Heart left ventricle (tissue), 16 donors: ENCODE measurements at regions not wholly inside any gene's neighbourhood (a gene's known extent, or its start where the extent isn't known, plus 50 kb on each side); places are given as distances from the start of the nearest gene placed in this dataset.
A peak's percentile ranks its signal among the peaks of the same experiment; 100 is the strongest.

Experiments used
- ATAC-seq, 4 donors: fragments of 200-7000 bp; cut with Tn5 transposase; one replicate each; pipeline ENCODE4 v1.9.1; 2020 to 2022; ENCODE audit warnings: moderate library complexity in 4 of 4, mild to moderate bottlenecking in 3 of 4, moderate number of reproducible peaks in 1 of 4
- DNase-seq, 5 donors: peaks; one replicate each; pipeline ENCODE4 v3.0.0-alpha.2; 2020
- H3K27ac ChIP-seq, 12 donors: fragments of 200-600 bp; sonication (generic) in 4 of 12; one replicate each; pipeline versions ENCODE4 v1.5.0 to v1.8.0; 2016 to 2022; ENCODE audit warnings: mild to moderate bottlenecking in 2 of 12
- H3K27me3 ChIP-seq, 9 donors: fragments of 200-600 bp; sonication (generic) in 2 of 9; one replicate each; pipeline versions ENCODE4 v1.5.1 to v1.8.0; 2016 to 2022; ENCODE audit warnings: mild to moderate bottlenecking in 3 of 9
- H3K36me3 ChIP-seq, 9 donors: fragments of 200-600 bp; sonication (generic) in 2 of 9; one replicate each; pipeline versions ENCODE4 v1.5.0 to v1.8.0; 2018 to 2022; ENCODE audit warnings: mild to moderate bottlenecking in 2 of 9
- H3K4me1 ChIP-seq, 12 donors: fragments of 200-600 bp; sonication (generic) in 4 of 12; one replicate each; pipeline versions ENCODE4 v1.5.0 to v1.8.0; 2016 to 2022; ENCODE audit warnings: mild to moderate bottlenecking in 3 of 12
- H3K4me3 ChIP-seq, 12 donors: fragments of 200-600 bp; sonication (generic) in 4 of 12; one replicate each; pipeline versions ENCODE4 v1.5.0 to v1.8.0; 2017 to 2022; ENCODE audit warnings: mild to moderate bottlenecking in 9 of 12, moderate library complexity in 4 of 12
- H3K9me3 ChIP-seq, 12 donors: fragments of 200-600 bp; sonication (generic) in 4 of 12; one replicate each; pipeline versions ENCODE4 v1.5.0 to v1.8.0; 2016 to 2022; ENCODE audit warnings: mild to moderate bottlenecking in 1 of 12
- POLR2A ChIP-seq, 2 donors: fragments of 450-650 bp; IDR thresholded peaks; one replicate each; pipeline ENCODE4 v1.6.1; 2017; ENCODE audit warnings: antibody characterized with exemption in 2 of 2, mild to moderate bottlenecking in 2 of 2, moderate library complexity in 2 of 2
- WGBS, 4 donors: extraction: QIAGEN DNeasy Blood & Tissue Kit in 2 of 4; methylation state at CpG; one replicate each; pipeline versions ENCODE4 v1.1.5 to v1.1.7; 2013 to 2018; 5-methylcytosine and 5-hydroxymethylcytosine counted together
- intact Hi-C, 10 donors: fragments of 100-400 bp; cut with DNase I; formaldehyde crosslinking; loops; one replicate each; pipeline versions ENCODE4 v1.11.1 to v1.14.2; 2022
- TF ChIP-seq, protein P1 (sequence below), 12 donors: fragments of 200-600 bp; sonication (generic) in 4 of 12; IDR thresholded peaks; one replicate each; pipeline versions ENCODE4 v1.5.0 to v1.8.0; 2018 to 2022; ENCODE audit warnings: antibody characterized with exemption in 12 of 12, mild to moderate bottlenecking in 5 of 12
- donor health status: ischemic (EF 13 %, LVEDD 7.1; RV severe dilation, severe dysfunction).
- donor health status: healthy with polysubstance abuse.
- donor health status: DM: no; HTN: yes; CAD: no.
- donor health status: DM: no; HTN: no; CAD: no.
- donor health status: ischemic (EF 25% LVEDD 6.9; RV normal size, moderate dysfunction).
- donor health status: ischemic (EF 25% LVEDD 5.7; RV mildly dilated, moderate dysfunction).
- donor health status: healthy.
- donor health status: DM: yes; HTN: yes; CAD: no.
- donor health status: ischemic (EF 35%, LVEDD 5.7; RV mildly dilated, moderate dysfunction).
- donor health status: nonischemic (EF 11% LVEDD 7.7; RV severe dilation, severe dysfunction).
- donor health status: DM: yes; HTN: yes; CAD: no.
- donor health status: PGD.
- donor health status: ischemic (EF 29% LVEDD 5.4; RV normal size, mild dysfunction).
- donor health status: nonischemic (EF 23%, LVEDD 6.1; RV moderate dilation, normal function).

DNA sequence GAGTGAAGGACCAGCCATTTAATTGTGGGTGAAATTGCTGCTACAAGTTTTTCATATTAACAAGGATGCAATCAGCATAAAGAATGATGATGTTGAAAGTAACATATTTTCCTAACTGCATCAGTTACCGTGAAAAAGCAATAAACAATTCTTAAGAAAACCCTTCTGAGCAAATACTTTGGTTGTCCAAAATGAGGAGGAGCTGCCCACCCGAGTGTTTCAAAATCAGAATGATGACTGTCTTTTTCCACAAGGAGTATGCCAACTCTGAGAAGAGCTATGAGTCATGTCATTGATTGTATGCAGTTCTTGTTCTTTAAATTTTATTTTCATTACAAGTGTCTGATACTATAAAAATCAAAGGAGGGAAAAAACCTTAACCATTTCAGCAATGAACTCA lies 470.5 kb downstream of the COL12A1 start:
- no peak for TF ChIP-seq POLR2A (IDR thresholded peaks at IDR 0.05)
- TF ChIP-seq, protein P1, sequence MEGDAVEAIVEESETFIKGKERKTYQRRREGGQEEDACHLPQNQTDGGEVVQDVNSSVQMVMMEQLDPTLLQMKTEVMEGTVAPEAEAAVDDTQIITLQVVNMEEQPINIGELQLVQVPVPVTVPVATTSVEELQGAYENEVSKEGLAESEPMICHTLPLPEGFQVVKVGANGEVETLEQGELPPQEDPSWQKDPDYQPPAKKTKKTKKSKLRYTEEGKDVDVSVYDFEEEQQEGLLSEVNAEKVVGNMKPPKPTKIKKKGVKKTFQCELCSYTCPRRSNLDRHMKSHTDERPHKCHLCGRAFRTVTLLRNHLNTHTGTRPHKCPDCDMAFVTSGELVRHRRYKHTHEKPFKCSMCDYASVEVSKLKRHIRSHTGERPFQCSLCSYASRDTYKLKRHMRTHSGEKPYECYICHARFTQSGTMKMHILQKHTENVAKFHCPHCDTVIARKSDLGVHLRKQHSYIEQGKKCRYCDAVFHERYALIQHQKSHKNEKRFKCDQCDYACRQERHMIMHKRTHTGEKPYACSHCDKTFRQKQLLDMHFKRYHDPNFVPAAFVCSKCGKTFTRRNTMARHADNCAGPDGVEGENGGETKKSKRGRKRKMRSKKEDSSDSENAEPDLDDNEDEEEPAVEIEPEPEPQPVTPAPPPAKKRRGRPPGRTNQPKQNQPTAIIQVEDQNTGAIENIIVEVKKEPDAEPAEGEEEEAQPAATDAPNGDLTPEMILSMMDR (IDR thresholded peaks at IDR 0.05) = no peak
- intact Hi-C loops = no loop called here
- peaks cover 0 to 6% (median 0%) of the 10 kb centered on the region in 12 donors for H3K4me1 ChIP-seq
- no peaks in the 10 kb centered on the region for H3K36me3 ChIP-seq
- no peak overlapping the region for H3K4me3 ChIP-seq
- DNase-seq = no peak
- WGBS, 4 donors = 55 to 64% (median 60%) methylated on average over 2 of the region's 2 CpGs
- peak in 1 of 4 donors; percentile 54 for ATAC-seq
- H3K9me3 ChIP-seq = peaks cover 0 to 16% (median 5%) of the 10 kb centered on the region in 12 donors
- H3K27me3 ChIP-seq = no peaks in the 10 kb centered on the region
- peak overlapping the region in 6 of 12 donors; percentile 8 to 69 (median 42) for H3K27ac ChIP-seq

DNA sequence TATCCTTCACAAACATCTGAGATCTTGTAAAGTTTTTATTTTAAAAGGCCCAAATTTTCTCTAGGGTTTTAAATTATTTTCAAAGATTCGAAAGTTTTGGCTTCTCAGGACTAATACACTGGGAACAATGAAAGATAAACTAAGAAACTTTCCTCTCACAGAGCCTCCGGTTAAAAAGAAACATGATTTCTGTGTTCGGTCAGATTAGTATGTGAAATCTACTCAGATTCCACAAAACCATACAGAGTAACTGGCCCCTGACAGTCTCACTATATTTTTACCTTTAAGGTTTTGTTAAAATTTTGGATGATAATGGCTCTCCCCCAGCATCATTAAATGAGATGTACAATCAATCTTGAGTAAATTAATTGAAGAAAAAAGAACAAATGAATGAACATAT lies 471.0 kb downstream of the COL12A1 start:
- intact Hi-C loops = no loop called here
- Histone ChIP-seq H3K27me3 (no peaks in the 10 kb centered on the region), H3K4me3 (no peak overlapping the region), H3K9me3 (peaks cover 0 to 16% (median 5%) of the 10 kb centered on the region in 12 donors), H3K4me1 (peaks cover 0 to 6% (median 0%) of the 10 kb centered on the region in 12 donors), H3K27ac (peak overlapping the region in 7 of 12 donors; percentile 8 to 69 (median 44)), H3K36me3 (no peaks in the 10 kb centered on the region)
- ATAC-seq (no peak), DNase-seq (no peak)
- TF ChIP-seq, protein P1 (IDR thresholded peaks at IDR 0.05) = no peak
- no peak for TF ChIP-seq POLR2A (IDR thresholded peaks at IDR 0.05)
- 73 to 84% (median 80%) methylated on average over 3 of the region's 3 CpGs for WGBS, 4 donors

DNA sequence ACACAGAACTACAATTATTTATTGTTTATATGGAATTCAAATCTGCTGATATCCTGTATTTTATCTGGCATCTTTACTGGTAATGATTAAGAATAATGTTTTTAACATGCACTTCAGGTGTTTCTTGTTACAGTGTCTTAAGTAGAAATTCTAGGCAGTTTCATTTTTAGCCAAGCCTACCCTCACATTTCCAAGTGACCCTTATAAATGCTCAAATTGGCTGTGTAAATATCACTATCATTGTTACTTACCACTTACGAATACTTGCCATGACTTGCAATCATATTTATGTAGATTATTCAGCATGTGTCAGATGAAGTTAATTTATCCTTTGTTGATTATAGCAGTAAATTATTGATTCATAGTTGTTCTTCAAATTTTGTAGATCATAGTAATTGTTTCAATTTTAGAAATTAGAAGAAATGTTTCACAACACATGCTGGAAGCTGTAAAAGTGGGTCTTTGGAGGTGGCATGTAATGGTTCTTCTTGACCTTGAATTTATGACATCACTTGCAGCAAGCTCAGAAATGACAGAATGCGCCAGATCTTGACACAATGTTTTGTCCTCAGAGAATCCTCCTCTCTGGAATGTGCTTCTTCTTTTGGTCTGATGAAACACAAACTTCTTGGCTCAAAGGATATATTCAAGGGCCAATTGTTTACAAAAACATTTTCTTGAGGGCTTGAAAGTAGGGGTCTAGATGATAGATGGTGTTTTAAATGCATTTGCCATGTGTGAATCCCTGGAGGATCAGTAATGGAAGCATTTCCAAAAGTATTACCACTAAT lies 471.8 kb downstream of the COL12A1 start:
- no peaks in the 10 kb centered on the region for H3K36me3 ChIP-seq
- no peak overlapping the region for H3K4me3 ChIP-seq
- 49 to 74% (median 62%) methylated on average over 2 of the region's 2 CpGs for whole genome bisulfite sequencing, 4 donors
- H3K4me1 ChIP-seq = peaks cover 0 to 6% (median 0%) of the 10 kb centered on the region in 12 donors
- ATAC-seq (no peak), DNase-seq (no peak)
- no peak for TF ChIP-seq POLR2A (IDR thresholded peaks at IDR 0.05)
- TF ChIP-seq, protein P1 (IDR thresholded peaks at IDR 0.05) = no peak
- intact Hi-C loops = no loop called here
- H3K27ac ChIP-seq = peak overlapping the region in 7 of 12 donors; percentile 8 to 69 (median 44)
- no peaks in the 10 kb centered on the region for H3K27me3 ChIP-seq
- H3K9me3 ChIP-seq = peaks cover 0 to 16% (median 5%) of the 10 kb centered on the region in 12 donors

DNA sequence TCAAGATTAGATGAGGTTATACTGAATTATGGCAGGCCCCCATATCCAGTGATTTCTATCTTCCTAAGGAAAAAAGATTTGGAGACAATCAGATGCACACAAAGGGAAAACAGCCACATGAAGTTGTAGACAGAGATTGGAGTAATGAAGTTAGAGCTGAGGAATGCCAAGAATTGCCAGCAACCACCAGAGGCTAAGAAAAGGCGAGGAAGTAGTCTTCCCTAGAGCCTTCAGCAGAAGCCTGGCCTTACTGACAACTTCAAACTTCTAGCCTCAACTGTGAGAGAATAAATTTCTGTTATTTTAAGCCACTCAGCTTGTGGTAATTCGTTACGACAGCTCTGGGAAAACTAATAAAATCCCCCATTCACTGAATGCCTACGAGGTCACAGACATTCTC lies 473.9 kb downstream of the COL12A1 start:
- WGBS, 4 donors = 42 to 71% (median 61%) methylated on average over 4 of the region's 4 CpGs
- peaks cover 0 to 12% (median 4%) of the 10 kb centered on the region in 12 donors for H3K9me3 ChIP-seq
- ATAC-seq = peak in 1 of 4 donors; percentile 53
- TF ChIP-seq POLR2A (IDR thresholded peaks at IDR 0.05) = no peak
- TF ChIP-seq, protein P1 (IDR thresholded peaks at IDR 0.05) = no peak
- no peak overlapping the region for H3K4me3 ChIP-seq
- H3K27ac ChIP-seq = peak overlapping the region in 3 of 12 donors; percentile 16 to 39 (median 36)
- no peak for DNase-seq
- H3K4me1 ChIP-seq = peaks cover 0 to 6% (median 0%) of the 10 kb centered on the region in 12 donors
- no peaks in the 10 kb centered on the region for H3K36me3 ChIP-seq
- H3K27me3 ChIP-seq = no peaks in the 10 kb centered on the region
- intact Hi-C loops = no loop called here
